ENCODE measurements at regions not wholly inside any gene's neighbourhood (a gene's known extent, or its start where the extent isn't known, plus 50 kb on each side); places are given as distances from the start of the nearest gene placed in this dataset.
"Not testable (repeated sequence)": the region's sequence is repeated elsewhere in the genome, so short reads cannot be mapped to it uniquely, and the experiment has no call there.

- Histone ChIP-seq H3K4me1 (ENCODE audit: low read depth, poor library complexity, severe bottlenecking) (no peaks in the 10 kb centered on the region), H3K27me3 (ENCODE audit: insufficient read depth, low read depth) (no peaks in the 10 kb centered on the region), H3K27ac (no peak overlapping the region), H4K20me1 (ENCODE audit: insufficient read depth) (no peaks in the 10 kb centered on the region), H3K4me2 (no peak overlapping the region), H3K9ac (no peak overlapping the region), H3K79me2 (ENCODE audit: insufficient read depth, low read depth) (no peaks in the 10 kb centered on the region), H3K36me3 (ENCODE audit: insufficient read depth) (no peaks in the 10 kb centered on the region), H3K4me3 (IDR thresholded peaks at IDR 0.05; ENCODE audit: insufficient read depth, low read depth, low read length) (no peak overlapping the region), H2AFZ (ENCODE audit: low read depth) (no peak overlapping the region)
- no peak for TF ChIP-seq CTCF (conservative IDR thresholded peaks at IDR 0.05; ENCODE audit: low read depth, low read length)
These were observed 884.2 kb downstream of the DIAPH3 start for GRCh38 chr13:59279576-59279975.

GRCh38 chr13:59280297-59280696 lies 883.4 kb downstream of the DIAPH3 start:
- H3K27ac ChIP-seq = no peak overlapping the region
- H3K4me3 ChIP-seq (IDR thresholded peaks at IDR 0.05; ENCODE audit: insufficient read depth, low read depth, low read length) = no peak overlapping the region
- no peak for TF ChIP-seq CTCF (conservative IDR thresholded peaks at IDR 0.05; ENCODE audit: low read depth, low read length)
- H3K4me1 ChIP-seq (ENCODE audit: low read depth, poor library complexity, severe bottlenecking) = no peaks in the 10 kb centered on the region
- no peak overlapping the region for H3K9ac ChIP-seq
- H3K79me2 ChIP-seq (ENCODE audit: insufficient read depth, low read depth) = no peaks in the 10 kb centered on the region
- no peaks in the 10 kb centered on the region for H3K36me3 ChIP-seq (ENCODE audit: insufficient read depth)
- no peaks in the 10 kb centered on the region for H4K20me1 ChIP-seq (ENCODE audit: insufficient read depth)
- no peak overlapping the region for H2AFZ ChIP-seq (ENCODE audit: low read depth)
- no peaks in the 10 kb centered on the region for H3K27me3 ChIP-seq (ENCODE audit: insufficient read depth, low read depth)
- H3K4me2 ChIP-seq = no peak overlapping the region

- no peaks in the 10 kb centered on the region for H4K20me1 ChIP-seq (ENCODE audit: insufficient read depth)
- H2AFZ ChIP-seq (ENCODE audit: low read depth) = no peak overlapping the region
- no peaks in the 10 kb centered on the region for H3K79me2 ChIP-seq (ENCODE audit: insufficient read depth, low read depth)
- no peak overlapping the region for H3K9ac ChIP-seq
- TF ChIP-seq CTCF (conservative IDR thresholded peaks at IDR 0.05; ENCODE audit: low read depth, low read length) = no peak
- no peak overlapping the region for H3K27ac ChIP-seq
- H3K4me1 ChIP-seq (ENCODE audit: low read depth, poor library complexity, severe bottlenecking) = no peaks in the 10 kb centered on the region
- no peaks in the 10 kb centered on the region for H3K36me3 ChIP-seq (ENCODE audit: insufficient read depth)
- H3K4me2 ChIP-seq = no peak overlapping the region
- H3K27me3 ChIP-seq (ENCODE audit: insufficient read depth, low read depth) = no peaks in the 10 kb centered on the region
- no peak overlapping the region for H3K4me3 ChIP-seq (IDR thresholded peaks at IDR 0.05; ENCODE audit: insufficient read depth, low read depth, low read length)
These were observed 882.3 kb downstream of the DIAPH3 start for GRCh38 chr13:59281453-59281852.

GRCh38 chr13:59292240-59292639 lies 871.5 kb downstream of the DIAPH3 start:
- H3K27me3 ChIP-seq (ENCODE audit: insufficient read depth, low read depth); H3K27ac ChIP-seq; H3K79me2 ChIP-seq (ENCODE audit: insufficient read depth, low read depth); H3K4me3 ChIP-seq (IDR thresholded peaks at IDR 0.05; ENCODE audit: insufficient read depth, low read depth, low read length); H3K36me3 ChIP-seq (ENCODE audit: insufficient read depth); H3K4me2 ChIP-seq; H3K4me1 ChIP-seq (ENCODE audit: low read depth, poor library complexity, severe bottlenecking); H3K9ac ChIP-seq; H4K20me1 ChIP-seq (ENCODE audit: insufficient read depth); H2AFZ ChIP-seq (ENCODE audit: low read depth): not testable (repeated sequence)

GRCh38 chr13:59299584-59299983 lies 864.1 kb downstream of the DIAPH3 start:
- Histone ChIP-seq H3K9ac (no peak overlapping the region), H3K27ac (no peak overlapping the region), H2AFZ (ENCODE audit: low read depth) (no peak overlapping the region), H3K4me2 (no peak overlapping the region), H3K79me2 (ENCODE audit: insufficient read depth, low read depth) (no peaks in the 10 kb centered on the region), H3K4me3 (IDR thresholded peaks at IDR 0.05; ENCODE audit: insufficient read depth, low read depth, low read length) (no peak overlapping the region), H3K36me3 (ENCODE audit: insufficient read depth) (no peaks in the 10 kb centered on the region), H3K4me1 (ENCODE audit: low read depth, poor library complexity, severe bottlenecking) (peaks cover 3% of the 10 kb centered on the region), H3K27me3 (ENCODE audit: insufficient read depth, low read depth) (no peaks in the 10 kb centered on the region), H4K20me1 (ENCODE audit: insufficient read depth) (no peaks in the 10 kb centered on the region)
- no peak for TF ChIP-seq CTCF (conservative IDR thresholded peaks at IDR 0.05; ENCODE audit: low read depth, low read length)
